Panc1 (cell line): ENCODE measurements at regions not wholly inside any gene's neighbourhood (a gene's known extent, or its start where the extent isn't known, plus 50 kb on each side); places are given as distances from the start of the nearest gene placed in this dataset.

ENCODE experiments used
- ATAC-seq: fragments of 200-7000 bp; cut with Tn5 transposase; 2 replicates; pipeline ENCODE4 v1.9.1; 2020; ENCODE audit warnings: mild to moderate bottlenecking, moderate library complexity
- BruUV-seq: library from RNA; stranded (reverse); fragments of 400-500 nt; replicated peaks from 2 replicates; lab custom pipeline; 2021; lab: Mats Ljungman, UMichigan
- CTCF ChIA-PET: fragments of 300-600 bp; sonication (Branson Sonifier 250); formaldehyde crosslinking; loops from one replicate; lab custom pipeline; 2022; ENCODE audit warnings: antibody characterized with exemption; lab: Charles Lee
- POLR2A ChIA-PET: fragments of 300-600 bp; sonication (Branson Sonifier 250); formaldehyde crosslinking; loops from one replicate; lab custom pipeline; 2022; ENCODE audit warnings: antibody characterized with exemption; lab: Charles Lee
- DNase-seq: peaks from one replicate; pipeline ENCODE4 v3.0.0-alpha.2; 2010; ENCODE audit warnings: low read depth, low spot score
- H3K27ac ChIP-seq: 2 replicates; pipeline ENCODE4 v1.5.1; 2011; ENCODE audit warnings: mild to moderate bottlenecking, low read length, inconsistent platforms
- H3K27me3 ChIP-seq: fragments of 200-500 bp; sonication (Bioruptor generic); 2 replicates; pipeline ENCODE4 v1.6.0; 2014; ENCODE audit warnings: low read length, inconsistent platforms; ENCODE audit not compliant: control insufficient read depth, insufficient read depth
- H3K36me3 ChIP-seq: fragments of 200-500 bp; sonication (Bioruptor generic); 2 replicates; pipeline ENCODE4 v1.5.1; 2014; ENCODE audit warnings: inconsistent platforms, mild to moderate bottlenecking, low read length, moderate library complexity; ENCODE audit not compliant: control insufficient read depth, insufficient read depth
- H3K4me1 ChIP-seq: 2 replicates; pipeline ENCODE4 v1.5.1; 2011; ENCODE audit warnings: inconsistent platforms, mild to moderate bottlenecking, low read length, moderate library complexity; ENCODE audit not compliant: control insufficient read depth, insufficient read depth
- H3K4me3 ChIP-seq, 2 experiments: 2 replicates each; pipeline ENCODE4 v1.5.1; 2011 to 2012; ENCODE audit warnings: low read depth in 2 of 2, low read length in 2 of 2, mild to moderate bottlenecking in 2 of 2, inconsistent platforms in 1 of 2, moderate library complexity in 1 of 2
- H3K9me3 ChIP-seq: fragments of 200-500 bp; sonication (Bioruptor generic); 2 replicates; pipeline ENCODE4 v1.5.1; 2014; ENCODE audit warnings: low read depth, mild to moderate bottlenecking, inconsistent platforms, low read length, moderate library complexity; ENCODE audit not compliant: control insufficient read depth, insufficient read depth
- CTCF ChIP-seq: fragments of 450-650 bp; IDR thresholded peaks from 2 replicates; pipeline ENCODE4 v1.5.1; 2017; ENCODE audit warnings: mild to moderate bottlenecking
- POLR2AphosphoS5 ChIP-seq: IDR thresholded peaks from 2 replicates; pipeline ENCODE4 v1.6.1; 2012; ENCODE audit warnings: mild to moderate bottlenecking, low read depth, low read length, moderate library complexity
- REST ChIP-seq, 2 experiments: IDR thresholded peaks; 2 replicates each; pipeline ENCODE4 v1.6.1; 2011 to 2012; ENCODE audit warnings: low read depth in 2 of 2, control low read depth in 1 of 2, low read length in 1 of 2, mild to moderate bottlenecking in 1 of 2, moderate library complexity in 1 of 2; ENCODE audit not compliant: insufficient read depth in 1 of 2
- SIN3A ChIP-seq: IDR thresholded peaks from 2 replicates; pipeline ENCODE4 v1.6.1; 2012; ENCODE audit warnings: low read depth, mild to moderate bottlenecking, low read length, moderate library complexity, borderline replicate concordance; ENCODE audit not compliant: insufficient read depth
- TCF7L2 ChIP-seq: IDR thresholded peaks from 2 replicates; pipeline ENCODE4 v1.6.1; 2011; ENCODE audit warnings: mild to moderate bottlenecking, low read depth, low read length, inconsistent platforms
- in situ Hi-C: cut with HindIII; loops from 2 replicates; pipeline ENCODE4 v1.10.0; 2016; ENCODE audit warnings: low sequenced_read_pairs, low pct_unique_long_range_greater_than_20kb
- intact Hi-C: fragments of 100-400 bp; cut with micrococcal nuclease; formaldehyde crosslinking; loops from one replicate; pipeline ENCODE4 v1.10.0; 2022; ENCODE audit not compliant: unreplicated experiment

- intact Hi-C loops: no loop called here
- BruUV-seq: no TSS peak
- no peak overlapping the region for H3K4me3 ChIP-seq
- CTCF ChIA-PET: no interaction called here
- no peaks in the 10 kb centered on the region for H3K36me3 ChIP-seq
- no peaks in the 10 kb centered on the region for H3K9me3 ChIP-seq
- TF ChIP-seq CTCF: no peak
- TF ChIP-seq POLR2AphosphoS5: no peak
- no peak for TF ChIP-seq TCF7L2
- TF ChIP-seq SIN3A: no peak
- TF ChIP-seq REST (IDR thresholded peaks at IDR 0.05; ENCODE audit: insufficient read depth in 1 of 2, low read depth in 2 of 2, low read length in 1 of 2): no peak
- no peaks in the 10 kb centered on the region for H3K27me3 ChIP-seq
- no peak overlapping the region for H3K27ac ChIP-seq
- in situ Hi-C loops: no loop called here
- no peak for DNase-seq
- no peaks in the 10 kb centered on the region for H3K4me1 ChIP-seq
- ATAC-seq: no peak
- POLR2A ChIA-PET: no interaction called here
Observed at GRCh38 chr7:145082366-145083161, 246.7 kb upstream of the TPK1 start.

- ChIA-PET CTCF (no interaction called here), POLR2A (no interaction called here)
- Histone ChIP-seq H3K4me1 (no peaks in the 10 kb centered on the region), H3K9me3 (no peaks in the 10 kb centered on the region; the same call in 1 of the 2 replicates), H3K27ac (no peak overlapping the region), H3K36me3 (no peaks in the 10 kb centered on the region), H3K27me3 (no peaks in the 10 kb centered on the region), H3K4me3 (no peak overlapping the region)
- in situ Hi-C loops (no loop called here), intact Hi-C loops (no loop called here)
- ATAC-seq (no peak), DNase-seq (no peak)
- BruUV-seq: no TSS peak
- TF ChIP-seq CTCF (no peak), REST (IDR thresholded peaks at IDR 0.05; ENCODE audit: insufficient read depth in 1 of 2, low read depth in 2 of 2, low read length in 1 of 2) (no peak)
Observed at GRCh38 chr7:145065473-145065872, 229.6 kb upstream of the TPK1 start.
